ENCODE measurements at regions not wholly inside any gene's neighbourhood (a gene's known extent, or its start where the extent isn't known, plus 50 kb on each side); places are given as distances from the start of the nearest gene placed in this dataset.

DNA sequence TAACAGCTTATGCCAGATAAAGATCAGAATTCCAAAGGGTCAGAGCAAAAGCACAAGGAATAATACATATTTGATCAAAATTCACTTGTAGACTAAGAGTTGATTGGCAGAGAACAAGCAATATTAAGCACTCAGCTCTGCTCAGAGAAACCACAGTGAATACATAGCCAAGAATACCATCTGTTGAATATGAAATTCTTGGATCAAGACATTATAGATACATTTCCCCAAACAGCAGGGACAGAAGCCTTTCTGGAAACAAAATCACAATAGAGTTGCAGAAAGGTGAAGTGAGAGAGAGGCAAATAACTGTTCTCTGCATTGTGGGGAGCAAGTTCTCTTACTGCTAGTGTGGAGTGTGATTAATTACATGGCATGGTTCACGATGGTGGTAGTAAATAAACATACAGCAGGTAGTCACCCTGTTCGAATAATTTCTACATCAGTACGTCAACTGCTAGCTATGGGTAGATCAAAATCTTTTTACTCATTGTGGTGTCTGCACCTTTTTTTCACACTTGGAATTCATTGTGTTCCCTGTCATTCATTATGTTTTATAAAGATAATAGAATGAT is 366.7 kb downstream of the PCDH7 start:
- TF ChIP-seq, protein P1, sequence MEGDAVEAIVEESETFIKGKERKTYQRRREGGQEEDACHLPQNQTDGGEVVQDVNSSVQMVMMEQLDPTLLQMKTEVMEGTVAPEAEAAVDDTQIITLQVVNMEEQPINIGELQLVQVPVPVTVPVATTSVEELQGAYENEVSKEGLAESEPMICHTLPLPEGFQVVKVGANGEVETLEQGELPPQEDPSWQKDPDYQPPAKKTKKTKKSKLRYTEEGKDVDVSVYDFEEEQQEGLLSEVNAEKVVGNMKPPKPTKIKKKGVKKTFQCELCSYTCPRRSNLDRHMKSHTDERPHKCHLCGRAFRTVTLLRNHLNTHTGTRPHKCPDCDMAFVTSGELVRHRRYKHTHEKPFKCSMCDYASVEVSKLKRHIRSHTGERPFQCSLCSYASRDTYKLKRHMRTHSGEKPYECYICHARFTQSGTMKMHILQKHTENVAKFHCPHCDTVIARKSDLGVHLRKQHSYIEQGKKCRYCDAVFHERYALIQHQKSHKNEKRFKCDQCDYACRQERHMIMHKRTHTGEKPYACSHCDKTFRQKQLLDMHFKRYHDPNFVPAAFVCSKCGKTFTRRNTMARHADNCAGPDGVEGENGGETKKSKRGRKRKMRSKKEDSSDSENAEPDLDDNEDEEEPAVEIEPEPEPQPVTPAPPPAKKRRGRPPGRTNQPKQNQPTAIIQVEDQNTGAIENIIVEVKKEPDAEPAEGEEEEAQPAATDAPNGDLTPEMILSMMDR (IDR thresholded peaks at IDR 0.05), result no peak
- TF ChIP-seq POLR2AphosphoS5 (IDR thresholded peaks at IDR 0.05) (no peak), EP300 (IDR thresholded peaks at IDR 0.05) (no peak), POLR2A (IDR thresholded peaks at IDR 0.05) (no peak)
- Histone ChIP-seq H3K36me3 (no peaks in the 10 kb centered on the region), H3K4me1 (peaks cover 0 to 4% (median 0%) of the 10 kb centered on the region in 4 donors), H3K4me3 (no peak overlapping the region), H3K27ac (no peak overlapping the region), H3K9me3 (no peaks in the 10 kb centered on the region), H3K27me3 (no peaks in the 10 kb centered on the region)
- no peak for ATAC-seq (ENCODE audit: low FRiP score in 2 of 2)
- no peak for DNase-seq
- 59 to 78% methylated on average over 3 of the region's 3 CpGs for WGBS, 2 donors

DNA sequence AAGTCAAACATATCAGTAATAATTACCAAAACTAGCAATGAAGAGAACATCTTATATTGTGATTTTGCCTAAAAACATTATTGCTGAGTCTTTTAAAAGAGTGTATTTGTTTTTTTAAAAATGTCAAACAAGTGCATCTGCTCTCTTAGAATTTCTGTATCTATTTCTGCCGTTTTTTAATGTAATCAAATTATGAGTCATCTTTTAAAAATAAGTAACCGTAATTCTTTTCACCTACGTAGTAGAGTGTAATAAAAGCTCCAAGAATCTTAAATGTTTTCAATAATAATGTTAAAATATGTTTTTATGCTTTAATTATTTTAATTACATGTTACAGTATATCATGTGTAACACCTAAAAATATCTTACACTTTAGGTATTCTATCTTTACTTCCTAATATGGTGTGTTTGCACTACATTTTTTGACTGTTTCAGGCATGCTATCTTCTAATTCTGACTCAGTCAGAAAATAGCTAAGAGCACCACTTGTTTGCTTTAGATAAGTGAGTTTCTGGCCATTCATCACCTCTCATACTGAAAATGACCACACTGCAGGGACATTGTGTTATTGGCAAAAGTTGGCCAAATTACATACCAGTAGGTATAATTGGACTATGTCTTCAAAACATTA is 368.5 kb downstream of the PCDH7 start:
- Histone ChIP-seq H3K9me3 (no peaks in the 10 kb centered on the region), H3K4me1 (peaks cover 0 to 4% (median 0%) of the 10 kb centered on the region in 4 donors), H3K4me3 (no peak overlapping the region), H3K27ac (no peak overlapping the region), H3K36me3 (no peaks in the 10 kb centered on the region), H3K27me3 (no peaks in the 10 kb centered on the region)
- 52 to 71% methylated on average over 3 of the region's 3 CpGs for WGBS, 2 donors
- peak in 1 of 2 donors; percentile 71 for ATAC-seq (ENCODE audit: low FRiP score in 2 of 2)
- TF ChIP-seq EP300 (IDR thresholded peaks at IDR 0.05) (peak in 3 of 4 donors; percentile 32 to 99 (median 51)), POLR2AphosphoS5 (IDR thresholded peaks at IDR 0.05) (peak in 1 of 2 donors; percentile 39)
- TF ChIP-seq, protein P1 (IDR thresholded peaks at IDR 0.05), result no peak
- DNase-seq, result no peak

DNA sequence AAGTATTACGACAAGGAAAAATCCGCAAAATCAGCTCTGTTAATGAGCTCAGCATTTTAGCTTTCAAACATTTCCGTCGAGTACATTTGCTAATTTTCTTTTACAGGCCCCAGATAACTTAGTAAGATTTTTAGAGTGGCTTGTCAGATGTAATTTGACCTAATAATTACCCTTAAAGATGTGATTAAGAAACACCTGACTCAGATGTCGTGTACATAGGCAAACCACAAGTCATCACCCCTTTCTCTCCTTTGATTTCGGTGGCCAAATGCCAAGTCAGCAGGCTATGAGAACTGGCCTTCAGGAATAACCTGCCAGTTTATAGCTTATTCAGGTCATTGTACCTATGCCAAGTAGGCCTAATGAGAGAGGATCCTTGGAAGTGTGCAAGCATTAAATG is 369.6 kb downstream of the PCDH7 start:
- Histone ChIP-seq H3K27ac (peak overlapping the region in 1 of 4 donors; percentile 27), H3K4me1 (peaks cover 0 to 4% (median 0%) of the 10 kb centered on the region in 4 donors), H3K9me3 (no peaks in the 10 kb centered on the region), H3K36me3 (no peaks in the 10 kb centered on the region), H3K27me3 (no peaks in the 10 kb centered on the region), H3K4me3 (no peak overlapping the region)
- 61 to 86% methylated on average over 6 of the region's 6 CpGs for WGBS, 2 donors
- TF ChIP-seq EP300 (IDR thresholded peaks at IDR 0.05) (peak in 1 of 4 donors; percentile 96), POLR2A (IDR thresholded peaks at IDR 0.05) (no peak)
- ATAC-seq (ENCODE audit: low FRiP score in 2 of 2), result peak; percentile 38 to 82
- peak in 1 of 2 donors; percentile 85 for DNase-seq

DNA sequence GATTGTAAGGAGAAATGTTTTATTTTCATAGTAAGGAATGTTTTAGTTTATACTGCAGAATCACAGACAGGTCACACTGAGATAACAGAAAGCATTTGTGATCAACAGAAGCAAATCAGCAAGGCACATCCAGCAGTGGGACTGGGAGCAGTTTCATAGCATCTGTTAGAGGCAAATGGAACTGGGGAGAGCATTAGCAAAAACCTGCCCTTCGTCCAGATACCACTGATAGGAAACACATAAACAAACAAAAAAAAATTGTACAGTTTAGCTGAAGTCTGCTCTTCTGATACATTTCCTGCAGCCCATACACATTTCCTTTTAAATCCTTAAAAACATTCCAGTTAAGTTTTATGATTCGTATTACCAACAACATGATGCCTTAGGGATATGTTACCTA is 374.3 kb downstream of the PCDH7 start:
- no peaks in the 10 kb centered on the region for H3K36me3 ChIP-seq
- H3K27me3 ChIP-seq, result no peaks in the 10 kb centered on the region
- peaks cover 0 to 1% (median 0%) of the 10 kb centered on the region in 4 donors for H3K4me1 ChIP-seq
- H3K9me3 ChIP-seq, result no peaks in the 10 kb centered on the region
- ATAC-seq (ENCODE audit: low FRiP score in 2 of 2) (no peak), DNase-seq (no peak)
- 54 to 64% methylated on average over 2 of the region's 2 CpGs for WGBS, 2 donors
- H3K4me3 ChIP-seq, result no peak overlapping the region
- H3K27ac ChIP-seq, result no peak overlapping the region
- TF ChIP-seq, protein P1 (IDR thresholded peaks at IDR 0.05), result no peak
- TF ChIP-seq EP300 (IDR thresholded peaks at IDR 0.05) (no peak), POLR2AphosphoS5 (IDR thresholded peaks at IDR 0.05) (no peak), POLR2A (IDR thresholded peaks at IDR 0.05) (no peak)

DNA sequence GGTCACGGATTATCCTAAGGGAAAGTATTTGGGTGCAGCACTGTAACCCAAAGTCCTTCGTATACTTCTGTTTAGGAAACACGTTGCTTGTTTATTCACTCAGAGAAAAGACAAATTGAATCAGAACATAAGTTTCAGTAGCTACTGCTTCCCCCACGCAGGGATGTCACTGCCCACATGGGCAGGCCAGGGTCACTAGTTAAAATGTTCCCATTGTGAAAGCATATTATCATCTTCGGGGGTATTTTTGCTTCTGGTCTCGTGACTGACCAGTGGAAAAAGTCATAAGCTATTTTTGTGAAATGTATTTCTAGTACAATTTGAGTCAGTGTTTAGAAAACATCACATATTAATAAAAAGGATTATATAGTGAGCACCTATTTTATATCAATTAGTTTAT is 377.8 kb downstream of the PCDH7 start:
- WGBS, 2 donors, result 69 to 77% methylated on average over 6 of the region's 6 CpGs
- Histone ChIP-seq H3K27me3 (no peaks in the 10 kb centered on the region), H3K4me1 (no peaks in the 10 kb centered on the region), H3K36me3 (no peaks in the 10 kb centered on the region), H3K9me3 (no peaks in the 10 kb centered on the region), H3K4me3 (no peak overlapping the region), H3K27ac (no peak overlapping the region)
- TF ChIP-seq POLR2A (IDR thresholded peaks at IDR 0.05) (no peak), POLR2AphosphoS5 (IDR thresholded peaks at IDR 0.05) (no peak), EP300 (IDR thresholded peaks at IDR 0.05) (no peak)
- TF ChIP-seq, protein P1 (IDR thresholded peaks at IDR 0.05), result no peak
- DNase-seq (no peak), ATAC-seq (ENCODE audit: low FRiP score in 2 of 2) (no peak)
